ENCODE measurements at regions not wholly inside any gene's neighbourhood (a gene's known extent, or its start where the extent isn't known, plus 50 kb on each side); places are given as distances from the start of the nearest gene placed in this dataset.

DNA sequence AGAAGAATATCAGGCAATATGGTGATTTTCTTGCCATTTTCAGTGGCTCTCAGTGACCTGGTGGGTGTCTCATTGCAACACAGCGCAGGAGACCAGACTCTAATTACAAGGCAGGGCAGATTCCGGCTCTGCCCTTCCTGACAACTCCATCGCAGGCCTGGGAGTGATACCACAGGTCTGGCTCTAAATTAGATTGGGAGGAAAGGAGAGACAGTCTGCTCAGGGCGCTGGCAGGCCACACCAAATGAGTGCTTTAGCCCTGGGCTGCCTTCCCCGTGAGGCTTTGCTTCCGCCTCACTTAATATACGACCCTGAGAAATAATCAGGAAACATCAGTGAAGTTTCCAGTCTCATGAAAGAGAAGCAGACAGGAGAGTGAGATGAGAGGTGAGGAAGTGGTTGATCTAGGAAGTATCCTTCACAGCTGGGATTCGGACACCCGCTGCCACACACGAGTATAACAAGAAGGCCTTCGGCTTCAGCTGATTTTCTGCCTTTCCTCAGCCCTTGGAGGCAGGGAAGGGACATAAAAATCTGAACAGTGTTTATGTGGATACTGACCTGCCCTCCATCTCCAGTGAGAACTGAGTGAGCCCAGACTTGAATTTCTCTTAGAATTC lies 73.7 kb upstream of the PROK2 start:
- no peak for TF ChIP-seq POLR2AphosphoS5 (IDR thresholded peaks at IDR 0.05; ENCODE audit: low read depth, low read length)
- TF ChIP-seq POLR2A (IDR thresholded peaks at IDR 0.05; ENCODE audit: low read depth, low read length): no peak
- no peak for TF ChIP-seq TAF1 (IDR thresholded peaks at IDR 0.05; ENCODE audit: borderline replicate concordance, low read depth, low read length)
